ENCODE measurements at regions not wholly inside any gene's neighbourhood (a gene's known extent, or its start where the extent isn't known, plus 50 kb on each side); places are given as distances from the start of the nearest gene placed in this dataset.

- no peaks in the 10 kb centered on the region for H3K4me1 ChIP-seq (ENCODE audit: control insufficient read depth in 4 of 4, insufficient read depth in 4 of 4, low read length in 3 of 4)
- H3K36me3 ChIP-seq (ENCODE audit: control insufficient read depth in 4 of 4, insufficient read depth in 3 of 4, low read depth in 1 of 4, low read length in 3 of 4): no peaks in the 10 kb centered on the region
- H3K4me3 ChIP-seq (ENCODE audit: low read depth in 1 of 3, low read length in 3 of 3): no peak overlapping the region
- WGBS: 89% methylated on average over 3 of the region's 3 CpGs
- peaks cover 0 to 1% (median 0%) of the 10 kb centered on the region in 4 donors for H3K9me3 ChIP-seq (ENCODE audit: control insufficient read depth in 4 of 4, low read length in 3 of 4)
- H3K27me3 ChIP-seq (ENCODE audit: control insufficient read depth in 4 of 4, insufficient read depth in 4 of 4, low read length in 3 of 4): no peaks in the 10 kb centered on the region
- no peak for TF ChIP-seq CTCF (IDR thresholded peaks at IDR 0.05; ENCODE audit: low read depth, low read length, missing input control)
- no peak for TF ChIP-seq HNF4A (conservative IDR thresholded peaks at IDR 0.05)
- no peak for TF ChIP-seq RXRA (IDR thresholded peaks at IDR 0.05)
- no peak for TF ChIP-seq FOXA2 (IDR thresholded peaks at IDR 0.05)
- TF ChIP-seq GABPA (IDR thresholded peaks at IDR 0.05 in 1 of 2, conservative IDR thresholded peaks at IDR 0.05 in 1 of 2): no peak
- TF ChIP-seq JUND (IDR thresholded peaks at IDR 0.05): no peak
- no peak for TF ChIP-seq FOXA1 (IDR thresholded peaks at IDR 0.05)
- TF ChIP-seq HNF4G (IDR thresholded peaks at IDR 0.05): no peak
- no peak overlapping the region for H3K27ac ChIP-seq (ENCODE audit: low read depth in 1 of 2, low read length in 2 of 2)
- DNase-seq (ENCODE audit: low spot score): no peak
- H3K9ac ChIP-seq (ENCODE audit: low read depth in 1 of 2, low read length in 2 of 2): no peak overlapping the region
These were observed 100.8 kb downstream of the C9orf50 start for GRCh38 chr9:129520082-129520481.

- no peaks in the 10 kb centered on the region for H3K36me3 ChIP-seq (ENCODE audit: control insufficient read depth in 4 of 4, insufficient read depth in 3 of 4, low read depth in 1 of 4, low read length in 3 of 4)
- DNase-seq (ENCODE audit: low spot score): no peak
- H3K9ac ChIP-seq (ENCODE audit: low read depth in 1 of 2, low read length in 2 of 2): no peak overlapping the region
- no peaks in the 10 kb centered on the region for H3K4me1 ChIP-seq (ENCODE audit: control insufficient read depth in 4 of 4, insufficient read depth in 4 of 4, low read length in 3 of 4)
- H3K27me3 ChIP-seq (ENCODE audit: control insufficient read depth in 4 of 4, insufficient read depth in 4 of 4, low read length in 3 of 4): no peaks in the 10 kb centered on the region
- peaks cover 2 to 11% (median 4%) of the 10 kb centered on the region in 4 donors for H3K9me3 ChIP-seq (ENCODE audit: control insufficient read depth in 4 of 4, low read length in 3 of 4)
- TF ChIP-seq TAF1 (conservative IDR thresholded peaks at IDR 0.05) (no peak), FOXA2 (IDR thresholded peaks at IDR 0.05) (no peak), NR2F2 (IDR thresholded peaks at IDR 0.05) (no peak), ATF3 (IDR thresholded peaks at IDR 0.05) (no peak)
- no peak overlapping the region for H3K27ac ChIP-seq (ENCODE audit: low read depth in 1 of 2, low read length in 2 of 2)
- H3K4me3 ChIP-seq (ENCODE audit: low read depth in 1 of 3, low read length in 3 of 3): no peak overlapping the region
These were observed 102.8 kb downstream of the C9orf50 start for GRCh38 chr9:129518074-129518473.

DNA sequence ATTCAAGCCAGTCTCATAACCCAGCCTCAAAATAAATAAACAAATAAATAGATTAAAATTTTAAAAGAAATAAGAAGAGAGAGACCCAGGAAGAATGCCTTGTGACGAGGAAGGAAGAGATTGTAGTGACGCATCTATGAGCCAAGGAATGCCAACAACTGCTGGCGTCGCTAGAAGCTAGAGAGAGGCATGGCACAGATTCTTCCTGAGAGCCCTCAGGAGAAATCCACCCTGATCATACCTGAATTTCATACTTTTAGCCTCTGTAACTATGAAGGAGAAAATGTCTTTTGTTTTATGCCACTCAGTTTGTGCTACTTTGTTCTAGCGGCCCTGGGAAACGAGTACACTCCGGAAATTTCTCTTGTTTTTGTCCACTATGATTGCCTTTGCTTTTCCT is 103.9 kb downstream of the C9orf50 start:
- Histone ChIP-seq H3K4me3 (ENCODE audit: low read depth in 1 of 3, low read length in 3 of 3) (no peak overlapping the region), H3K36me3 (ENCODE audit: control insufficient read depth in 4 of 4, insufficient read depth in 3 of 4, low read depth in 1 of 4, low read length in 3 of 4) (no peaks in the 10 kb centered on the region), H3K9me3 (ENCODE audit: control insufficient read depth in 4 of 4, low read length in 3 of 4) (peaks cover 2 to 11% (median 4%) of the 10 kb centered on the region in 4 donors), H3K27me3 (ENCODE audit: control insufficient read depth in 4 of 4, insufficient read depth in 4 of 4, low read length in 3 of 4) (no peaks in the 10 kb centered on the region), H3K9ac (ENCODE audit: low read depth in 1 of 2, low read length in 2 of 2) (no peak overlapping the region), H3K4me1 (ENCODE audit: control insufficient read depth in 4 of 4, insufficient read depth in 4 of 4, low read length in 3 of 4) (no peaks in the 10 kb centered on the region), H3K27ac (ENCODE audit: low read depth in 1 of 2, low read length in 2 of 2) (no peak overlapping the region)
- no peak for DNase-seq (ENCODE audit: low spot score)
- WGBS: 95% methylated on average over 7 of the region's 7 CpGs
- no peak for TF ChIP-seq FOXA1 (IDR thresholded peaks at IDR 0.05)
- TF ChIP-seq ZBTB33 (IDR thresholded peaks at IDR 0.05): no peak
- TF ChIP-seq JUND (IDR thresholded peaks at IDR 0.05): no peak
- TF ChIP-seq MAX (IDR thresholded peaks at IDR 0.05): no peak
- TF ChIP-seq HNF4A (conservative IDR thresholded peaks at IDR 0.05): no peak
